IMR-90 (cell line): ENCODE measurements at regions not wholly inside any gene's neighbourhood (a gene's known extent, or its start where the extent isn't known, plus 50 kb on each side); places are given as distances from the start of the nearest gene placed in this dataset.

Source experiments
- BHLHE40 ChIP-seq: fragments of 150-350 bp; IDR thresholded peaks from 2 replicates; pipeline ENCODE4 v1.6.1; 2016; ENCODE audit warnings: mild to moderate bottlenecking, low read depth, low read length
- CHD1 ChIP-seq: IDR thresholded peaks from 2 replicates; pipeline ENCODE4 v1.6.1; 2012; ENCODE audit warnings: low read depth, low read length, improper control_type of control experiment
- CTCF ChIP-seq: conservative IDR thresholded peaks from 2 replicates; pipeline ENCODE4 v1.5.1; 2012; ENCODE audit warnings: mild to moderate bottlenecking, low read depth, low read length, improper control_type of control experiment
- MAFK ChIP-seq: IDR thresholded peaks from 2 replicates; pipeline ENCODE4 v1.6.1; 2012; ENCODE audit warnings: low read depth, low read length, improper control_type of control experiment
- RCOR1 ChIP-seq: IDR thresholded peaks from 2 replicates; pipeline ENCODE4 v1.6.1; 2012; ENCODE audit warnings: mild to moderate bottlenecking, low read length, improper control_type of control experiment; ENCODE audit not compliant: insufficient replicate concordance
- SMC3 ChIP-seq: fragments of 150-350 bp; IDR thresholded peaks from 2 replicates; pipeline ENCODE4 v1.6.1; 2016; ENCODE audit warnings: low read depth, mild to moderate bottlenecking, antibody characterized with exemption, low read length, moderate library complexity
- USF2 ChIP-seq: fragments of 150-350 bp; IDR thresholded peaks from 2 replicates; pipeline ENCODE4 v1.6.1; 2017; ENCODE audit warnings: mild to moderate bottlenecking, antibody characterized with exemption, low read length, low read depth

GRCh38 chr11:23536907-23537306 lies 676.6 kb upstream of the CCDC179 start:
- TF ChIP-seq CHD1: no peak
- TF ChIP-seq CTCF: no peak
- TF ChIP-seq BHLHE40: no peak
- TF ChIP-seq MAFK: no peak
- TF ChIP-seq USF2: no peak
- TF ChIP-seq SMC3: no peak
- TF ChIP-seq RCOR1: no peak
